ENCODE measurements at regions not wholly inside any gene's neighbourhood (a gene's known extent, or its start where the extent isn't known, plus 50 kb on each side); places are given as distances from the start of the nearest gene placed in this dataset.
A peak's percentile ranks its signal among the peaks of the same experiment; 100 is the strongest.

DNA sequence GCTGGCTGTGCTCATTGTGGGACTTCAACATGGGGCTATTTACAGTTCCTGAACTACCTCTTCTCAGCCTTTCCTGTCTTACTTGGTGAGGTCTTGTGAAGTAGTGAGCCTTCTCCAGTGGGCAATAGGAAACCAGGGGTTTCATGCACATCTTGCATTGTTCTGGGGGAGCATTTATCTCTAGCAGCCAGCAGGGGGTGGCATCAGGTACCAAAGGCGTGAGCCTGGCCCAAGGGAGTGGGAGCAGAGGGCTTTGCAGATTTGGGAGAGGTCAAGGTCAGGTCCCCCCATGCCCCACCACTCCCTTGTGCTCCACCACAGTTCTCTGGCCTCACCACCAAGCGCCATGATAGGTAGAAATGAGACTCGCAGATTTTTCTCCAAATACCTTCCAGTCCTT lies 85.4 kb upstream of the NPTX2 start:
- DNase-seq (ENCODE audit: low spot score in 2 of 2): no peak
- Mint-ChIP-seq H3K9me3 (peaks cover 6% of the 10 kb centered on the region), H3K4me3 (no peak overlapping the region), H3K36me3 (no peaks in the 10 kb centered on the region), H3K4me1 (no peaks in the 10 kb centered on the region), H3K27ac (no peak overlapping the region)
- ATAC-seq: no peak

DNA sequence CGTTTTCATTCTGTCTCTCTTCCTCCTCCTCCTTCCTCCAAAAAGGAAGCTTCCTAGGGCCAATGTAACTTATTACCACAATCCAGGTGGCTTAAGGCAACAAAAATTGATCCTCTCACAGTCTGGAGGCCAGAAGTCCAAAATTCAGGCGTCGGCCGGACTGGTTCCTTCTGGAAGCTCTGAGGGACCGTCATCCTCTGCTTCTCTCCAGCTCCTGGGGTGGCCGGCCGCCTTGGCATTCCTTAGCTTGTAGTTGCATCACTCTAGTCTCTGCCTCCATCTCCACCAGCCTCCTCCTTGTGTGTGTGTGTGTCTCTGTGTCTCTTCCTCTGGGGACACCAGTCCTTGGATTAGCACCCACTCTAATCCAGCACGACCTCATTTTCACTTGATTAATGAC lies 89.0 kb upstream of the NPTX2 start:
- Mint-ChIP-seq H3K4me3 (no peak overlapping the region), H3K36me3 (no peaks in the 10 kb centered on the region), H3K4me1 (no peaks in the 10 kb centered on the region), H3K27ac (no peak overlapping the region), H3K9me3 (peaks cover 2% of the 10 kb centered on the region)
- ATAC-seq (no peak), DNase-seq (ENCODE audit: low spot score in 2 of 2) (no peak)

GRCh38 chr7:98526059-98526458 lies 91.0 kb upstream of the NPTX2 start:
- no peaks in the 10 kb centered on the region for H3K36me3 Mint-ChIP-seq
- H3K27ac Mint-ChIP-seq: no peak overlapping the region
- H3K4me3 Mint-ChIP-seq: no peak overlapping the region
- no peaks in the 10 kb centered on the region for H3K9me3 Mint-ChIP-seq
- DNase-seq (ENCODE audit: low spot score in 2 of 2): no peak
- ATAC-seq: no peak
- no peaks in the 10 kb centered on the region for H3K4me1 Mint-ChIP-seq

DNA sequence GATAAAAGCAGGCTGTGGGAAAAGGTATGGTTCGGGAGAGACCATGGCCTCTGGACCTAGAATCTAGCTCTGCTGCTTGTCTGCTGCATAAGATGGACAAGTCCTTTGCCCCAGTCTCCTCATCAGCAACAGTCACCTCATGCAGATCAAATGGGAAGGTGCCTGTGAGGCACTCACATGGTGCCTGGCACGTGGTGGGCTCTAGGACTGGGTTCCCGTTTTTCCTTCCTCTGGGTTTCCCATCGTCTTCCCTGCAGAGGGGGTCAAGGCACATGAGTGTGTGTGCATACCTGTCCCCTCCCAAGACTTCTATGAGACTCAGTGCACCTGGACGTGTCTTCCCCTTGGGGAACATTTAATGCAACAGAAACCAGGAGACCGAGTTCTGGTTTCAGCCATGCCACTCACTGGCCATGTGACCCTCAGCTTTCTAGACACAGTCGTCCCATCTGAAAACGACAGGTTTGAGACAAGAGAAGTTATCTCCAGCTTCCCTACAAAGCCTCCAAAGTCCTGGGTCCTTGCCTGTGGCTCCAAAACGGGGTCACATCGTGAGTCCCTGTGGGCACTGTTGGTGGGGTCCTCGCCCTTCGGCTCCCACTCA lies 95.9 kb upstream of the NPTX2 start:
- no peaks in the 10 kb centered on the region for H3K4me1 Mint-ChIP-seq
- H3K27ac Mint-ChIP-seq: no peak overlapping the region
- no peak for DNase-seq (ENCODE audit: low spot score in 2 of 2)
- no peak for ATAC-seq
- H3K36me3 Mint-ChIP-seq: no peaks in the 10 kb centered on the region
- no peak overlapping the region for H3K4me3 Mint-ChIP-seq
- no peaks in the 10 kb centered on the region for H3K9me3 Mint-ChIP-seq

- H3K36me3 Mint-ChIP-seq: no peaks in the 10 kb centered on the region
- no peak overlapping the region for H3K27ac Mint-ChIP-seq
- DNase-seq (ENCODE audit: low spot score in 2 of 2): no peak
- no peaks in the 10 kb centered on the region for H3K4me1 Mint-ChIP-seq
- H3K4me3 Mint-ChIP-seq: no peak overlapping the region
- no peaks in the 10 kb centered on the region for H3K9me3 Mint-ChIP-seq
- no peak for ATAC-seq
Observed at GRCh38 chr7:98520356-98520951, 96.6 kb upstream of the NPTX2 start.

DNA sequence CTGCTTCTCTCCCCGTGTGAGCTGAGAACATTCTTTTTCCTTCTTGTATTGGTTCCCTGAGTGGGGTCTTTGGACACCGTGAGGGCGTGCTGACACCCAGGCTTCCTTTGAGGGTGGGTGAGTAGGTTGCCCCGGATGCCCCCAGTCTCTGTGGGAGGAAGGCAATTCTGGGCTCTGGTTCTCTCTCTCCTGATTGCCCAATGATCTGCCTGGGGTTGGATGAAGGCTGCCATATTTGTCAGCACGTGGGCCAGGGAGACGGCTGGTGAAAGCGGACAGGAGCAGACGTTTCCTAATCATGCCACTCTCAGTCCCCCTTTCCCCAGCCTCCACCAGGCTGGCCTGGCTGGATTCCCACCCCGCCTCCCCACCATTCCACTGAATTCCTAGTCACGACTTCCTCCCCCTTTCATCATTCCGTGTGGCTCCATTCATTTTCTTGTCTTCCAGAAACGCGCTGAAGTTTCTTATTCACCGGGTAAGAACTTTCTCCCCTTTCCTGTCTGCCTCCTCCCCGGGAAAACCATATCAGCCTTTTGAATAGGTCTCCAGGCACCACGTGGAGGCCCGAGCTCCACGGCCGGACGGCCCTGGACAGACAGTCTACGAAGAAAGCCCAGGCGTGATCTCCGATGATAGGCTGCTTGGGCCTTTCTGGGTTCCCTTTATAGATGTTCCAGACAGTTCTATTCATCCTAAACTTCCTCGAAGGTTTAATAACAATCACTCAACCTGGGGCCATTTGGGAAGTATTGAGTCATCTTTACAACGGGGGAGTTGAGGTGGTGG lies 98.7 kb upstream of the NPTX2 start:
- H3K4me1 Mint-ChIP-seq: peaks cover 15% of the 10 kb centered on the region
- no peak overlapping the region for H3K27ac Mint-ChIP-seq
- no peak for ATAC-seq
- H3K36me3 Mint-ChIP-seq: no peaks in the 10 kb centered on the region
- H3K9me3 Mint-ChIP-seq: no peaks in the 10 kb centered on the region
- H3K4me3 Mint-ChIP-seq: no peak overlapping the region
- no peak for DNase-seq (ENCODE audit: low spot score in 2 of 2)

DNA sequence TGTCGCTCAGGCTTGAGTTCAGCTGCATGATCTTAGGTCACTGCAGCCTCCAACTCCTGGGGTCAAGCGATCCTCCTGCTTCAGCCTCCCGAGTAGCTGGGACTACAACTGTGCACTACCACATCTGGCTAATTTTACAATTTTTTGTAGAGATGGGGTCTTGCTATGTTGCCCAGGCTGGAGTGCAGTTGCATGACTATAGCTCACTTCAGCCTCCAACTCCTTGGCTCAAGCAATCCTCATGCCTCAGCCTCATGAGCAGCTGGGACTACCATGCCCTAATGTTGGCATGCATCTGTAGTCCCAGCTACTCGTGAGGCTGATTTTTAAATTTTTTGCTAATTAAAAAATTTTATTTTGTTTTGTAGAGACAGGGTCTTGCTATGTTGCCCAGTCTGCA lies 101.9 kb upstream of the NPTX2 start:
- ATAC-seq (no peak), DNase-seq (ENCODE audit: low spot score in 2 of 2) (no peak)
- H3K27ac Mint-ChIP-seq: peak overlapping the region; percentile 52
- H3K36me3 Mint-ChIP-seq: no peaks in the 10 kb centered on the region
- H3K4me1 Mint-ChIP-seq: peaks cover 15% of the 10 kb centered on the region
- no peak overlapping the region for H3K4me3 Mint-ChIP-seq
- H3K9me3 Mint-ChIP-seq: no peaks in the 10 kb centered on the region

DNA sequence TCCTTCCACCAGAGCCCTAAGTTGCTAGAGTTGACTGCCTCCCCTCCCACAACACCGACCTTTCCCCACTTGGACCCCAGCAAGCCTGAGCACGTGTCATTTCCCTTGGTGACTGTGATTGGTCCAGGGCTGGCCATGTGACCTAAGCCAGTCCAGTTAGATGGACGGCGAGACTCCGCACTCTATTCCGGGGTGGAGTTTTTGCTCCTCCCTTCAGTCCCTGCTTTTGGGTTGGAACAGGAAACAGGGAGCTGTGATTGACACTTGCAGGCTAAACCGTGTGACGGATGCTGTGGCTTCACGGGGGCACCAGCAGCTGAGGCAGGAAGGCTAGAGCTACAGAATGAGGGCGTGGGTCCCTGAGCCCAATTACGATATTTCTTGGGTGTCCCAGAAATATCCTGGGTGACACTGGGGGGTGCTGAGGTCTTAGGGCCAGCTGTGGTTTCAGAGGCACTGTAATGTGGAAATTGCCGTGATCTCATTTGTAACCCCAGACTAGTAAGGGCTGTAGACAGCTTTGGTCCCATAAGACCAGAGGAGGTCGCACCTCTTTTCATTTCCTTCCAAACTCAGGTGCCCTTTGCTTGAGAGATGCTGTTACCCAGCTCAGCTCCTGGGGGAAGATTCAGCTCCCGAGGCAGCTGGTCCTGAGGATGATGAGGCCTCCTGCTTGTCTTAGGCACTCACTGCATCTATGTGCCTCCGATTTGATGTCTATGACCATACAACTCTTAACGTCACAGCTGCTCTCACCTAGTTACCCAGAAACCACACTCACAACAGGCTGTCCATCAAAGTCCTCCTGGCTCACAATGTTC lies 102.7 kb upstream of the NPTX2 start:
- Mint-ChIP-seq H3K9me3 (no peaks in the 10 kb centered on the region), H3K27ac (peak overlapping the region; percentile 67), H3K36me3 (no peaks in the 10 kb centered on the region), H3K4me3 (peak overlapping the region; percentile 26), H3K4me1 (peaks cover 15% of the 10 kb centered on the region)
- DNase-seq (ENCODE audit: low spot score in 2 of 2): peak in 1 of 2 donors; percentile 49
- peak; percentile 53 for ATAC-seq

- H3K4me3 Mint-ChIP-seq: no peak overlapping the region
- no peak for DNase-seq (ENCODE audit: low spot score in 2 of 2)
- no peaks in the 10 kb centered on the region for H3K36me3 Mint-ChIP-seq
- H3K9me3 Mint-ChIP-seq: no peaks in the 10 kb centered on the region
- H3K4me1 Mint-ChIP-seq: peaks cover 15% of the 10 kb centered on the region
- no peak for ATAC-seq
- no peak overlapping the region for H3K27ac Mint-ChIP-seq
Observed at GRCh38 chr7:98511175-98511574, 105.9 kb upstream of the NPTX2 start.

DNA sequence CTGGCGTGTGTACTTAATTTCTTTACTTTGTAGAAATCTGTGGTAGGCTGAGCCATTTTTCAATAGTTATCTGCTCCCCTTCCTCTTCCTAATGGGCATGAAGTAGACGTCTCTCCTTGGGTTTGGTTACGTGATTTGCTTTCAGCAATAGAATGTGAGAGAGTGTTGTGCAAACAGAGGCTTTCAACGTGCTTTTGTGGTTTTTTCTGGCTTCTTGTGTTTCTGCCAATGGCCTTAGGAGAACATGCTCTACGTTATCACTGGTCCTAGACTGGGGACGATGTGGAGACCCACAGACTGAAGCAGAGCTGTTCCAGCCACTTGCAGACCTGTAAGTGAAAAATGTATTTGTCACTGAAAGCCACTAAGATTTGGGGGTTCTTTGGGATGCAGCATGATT lies 107.2 kb upstream of the NPTX2 start:
- H3K36me3 Mint-ChIP-seq: no peaks in the 10 kb centered on the region
- peaks cover 10% of the 10 kb centered on the region for H3K4me1 Mint-ChIP-seq
- H3K9me3 Mint-ChIP-seq: no peaks in the 10 kb centered on the region
- no peak for DNase-seq (ENCODE audit: low spot score in 2 of 2)
- ATAC-seq: no peak
- H3K27ac Mint-ChIP-seq: no peak overlapping the region
- H3K4me3 Mint-ChIP-seq: no peak overlapping the region

GRCh38 chr7:98506471-98506870 lies 105.6 kb upstream of the BAIAP2L1 start:
- no peaks in the 10 kb centered on the region for H3K36me3 Mint-ChIP-seq
- peaks cover 11% of the 10 kb centered on the region for H3K4me1 Mint-ChIP-seq
- no peak overlapping the region for H3K4me3 Mint-ChIP-seq
- DNase-seq (ENCODE audit: low spot score in 2 of 2) (no peak), ATAC-seq (no peak)
- H3K27ac Mint-ChIP-seq: no peak overlapping the region
- H3K9me3 Mint-ChIP-seq: no peaks in the 10 kb centered on the region

DNA sequence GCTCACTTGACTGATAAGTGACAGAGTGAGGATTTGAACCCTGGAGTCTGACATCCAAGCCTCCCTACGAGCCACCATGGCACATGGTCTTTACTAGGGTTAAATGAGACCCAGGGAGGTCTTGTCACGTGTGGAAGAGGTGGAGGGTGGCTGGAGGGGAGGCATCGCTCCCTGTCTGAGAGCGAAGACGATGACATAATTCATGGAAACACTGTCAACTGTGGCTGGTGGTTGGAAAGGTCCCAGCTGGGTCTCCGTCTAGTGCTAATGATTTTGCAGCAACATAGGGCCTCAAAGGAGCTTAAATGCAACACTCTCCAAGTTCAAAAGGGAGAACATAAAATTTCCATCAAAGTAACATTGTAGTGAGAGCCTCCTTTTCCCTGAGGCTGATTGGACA lies 99.9 kb upstream of the BAIAP2L1 start:
- Mint-ChIP-seq H3K9me3 (peaks cover 2% of the 10 kb centered on the region), H3K4me3 (no peak overlapping the region), H3K4me1 (peaks cover 11% of the 10 kb centered on the region), H3K27ac (no peak overlapping the region), H3K36me3 (no peaks in the 10 kb centered on the region)
- ATAC-seq: no peak
- DNase-seq (ENCODE audit: low spot score in 2 of 2): no peak

DNA sequence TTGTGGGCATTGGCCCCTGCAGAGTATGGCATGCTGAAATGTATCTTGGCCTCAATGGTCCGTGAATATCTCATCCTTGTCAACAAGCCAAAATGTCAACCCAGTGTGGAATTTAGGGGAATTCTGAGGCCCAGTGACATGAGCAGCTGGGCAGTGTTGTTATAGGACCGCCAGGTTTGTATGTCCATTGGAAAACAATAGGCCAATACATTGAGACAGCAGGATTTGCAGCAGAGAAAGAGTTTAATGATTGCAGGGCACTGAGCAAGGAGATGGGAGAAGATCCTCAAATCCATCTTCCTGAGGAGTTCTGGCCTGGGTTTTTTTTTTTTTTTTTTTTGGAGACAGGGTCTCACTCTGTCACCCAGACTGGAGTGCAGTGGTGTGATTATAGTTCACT lies 95.7 kb upstream of the BAIAP2L1 start:
- DNase-seq (ENCODE audit: low spot score in 2 of 2): no peak
- Mint-ChIP-seq H3K27ac (no peak overlapping the region), H3K4me1 (no peaks in the 10 kb centered on the region), H3K4me3 (no peak overlapping the region), H3K36me3 (no peaks in the 10 kb centered on the region), H3K9me3 (peaks cover 2% of the 10 kb centered on the region)
- ATAC-seq: no peak

- Mint-ChIP-seq H3K36me3 (no peaks in the 10 kb centered on the region), H3K4me1 (no peaks in the 10 kb centered on the region), H3K27ac (no peak overlapping the region), H3K4me3 (no peak overlapping the region), H3K9me3 (peaks cover 2% of the 10 kb centered on the region)
- ATAC-seq (no peak), DNase-seq (ENCODE audit: low spot score in 2 of 2) (no peak)
Observed at GRCh38 chr7:98495200-98495955, 94.5 kb upstream of the BAIAP2L1 start.
